ENCODE measurements at regions not wholly inside any gene's neighbourhood (a gene's known extent, or its start where the extent isn't known, plus 50 kb on each side); places are given as distances from the start of the nearest gene placed in this dataset.

DNA sequence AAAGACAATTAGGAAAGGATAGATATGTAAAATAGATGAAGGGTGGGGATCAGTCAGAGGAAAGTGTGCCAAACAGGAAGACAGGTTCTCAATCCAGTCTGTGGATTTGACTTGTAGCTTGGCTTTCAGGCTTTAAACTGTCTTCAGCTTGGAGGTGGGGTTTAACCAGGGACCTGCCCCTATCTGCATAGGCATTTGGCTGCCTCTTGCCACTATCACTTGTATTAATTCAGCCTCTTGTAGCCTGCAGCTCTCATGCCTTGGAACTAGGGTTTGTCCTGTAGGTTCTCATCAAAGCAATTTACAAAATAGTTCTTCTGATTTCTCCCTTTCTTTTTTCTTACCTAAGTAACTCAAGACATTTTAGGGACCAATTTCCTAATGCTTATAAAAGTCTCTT, 88.8 kb upstream of the PAXBP1 start:
- Histone ChIP-seq H3K36me3 (ENCODE audit: control insufficient read depth, insufficient read depth, low read length) (no peaks in the 10 kb centered on the region), H3K27ac (ENCODE audit: insufficient read depth, low read length) (no peak overlapping the region), H3K9me1 (ENCODE audit: insufficient read depth, low read length) (no peaks in the 10 kb centered on the region), H3K4me2 (ENCODE audit: low read depth, low read length) (no peak overlapping the region), H3K4me3 (ENCODE audit: insufficient read depth, low read depth, low read length) (no peak overlapping the region), H3K14ac (replicated peaks; ENCODE audit: low read depth, low read length) (no peak overlapping the region), H3K9me3 (ENCODE audit: control insufficient read depth, insufficient read depth, low read length) (no peaks in the 10 kb centered on the region; the same call in 1 of the 2 replicates), H2BK15ac (ENCODE audit: low read depth, low read length) (no peak overlapping the region), H3K56ac (ENCODE audit: extremely low read depth, insufficient read depth, low read length) (no peak overlapping the region), H3K4me1 (ENCODE audit: control insufficient read depth, insufficient read depth, low read length) (no peaks in the 10 kb centered on the region), H4K8ac (ENCODE audit: low read depth in 2 of 2, low read length in 2 of 2) (no peak overlapping the region), H2AFZ (replicated peaks; ENCODE audit: low read length, poor library complexity) (no peak overlapping the region), H3K9ac (ENCODE audit: low read depth, low read length) (no peak overlapping the region), H3K23ac (ENCODE audit: low read depth, low read length) (no peak overlapping the region), H3K27me3 (ENCODE audit: control insufficient read depth, insufficient read depth, low read length) (no peaks in the 10 kb centered on the region; the same call in 1 of the 2 replicates), H4K5ac (ENCODE audit: low read depth, low read length) (no peak overlapping the region), H2BK5ac (ENCODE audit: low read depth, low read length, poor library complexity, severe bottlenecking) (no peak overlapping the region), H2BK120ac (ENCODE audit: low read depth, low read length) (no peak overlapping the region), H2AK5ac (ENCODE audit: low read depth, low read length) (no peak overlapping the region), H3K4ac (ENCODE audit: low read depth, low read length) (no peak overlapping the region), H4K20me1 (ENCODE audit: insufficient read depth, low read length) (no peaks in the 10 kb centered on the region), H3K79me1 (ENCODE audit: low read depth in 1 of 2, low read length in 2 of 2) (no peaks in the 10 kb centered on the region), H3K18ac (ENCODE audit: low read depth, low read length) (no peak overlapping the region), H4K91ac (ENCODE audit: insufficient read depth, low read depth, low read length) (no peak overlapping the region), H2AK9ac (replicated peaks; ENCODE audit: low read depth, low read length, poor library complexity) (no peak overlapping the region), H2BK20ac (ENCODE audit: low read depth, low read length) (no peak overlapping the region)
- DNase-seq (no peak), ATAC-seq (ENCODE audit: low read depth) (no peak)
- intact Hi-C loops (cut with micrococcal nuclease): no loop called here
- in situ Hi-C loops (cut with MboI; ENCODE audit: low sequenced_read_pairs): no loop called here
- no TSS peak for BruUV-seq (replicated peaks)
- TF ChIP-seq RAD21 (IDR thresholded peaks at IDR 0.05; ENCODE audit: low read length) (no peak), MAZ (IDR thresholded peaks at IDR 0.05; ENCODE audit: borderline replicate concordance, low read depth, low read length) (no peak), MXI1 (IDR thresholded peaks at IDR 0.05; ENCODE audit: borderline replicate concordance, low read depth, low read length) (no peak), POLR2A (IDR thresholded peaks at IDR 0.05; ENCODE audit: low read depth, low read length) (no peak), SMC3 (IDR thresholded peaks at IDR 0.05; ENCODE audit: low read depth, low read length) (no peak), NFE2L2 (IDR thresholded peaks at IDR 0.05; ENCODE audit: low read depth, low read length) (no peak), BHLHE40 (IDR thresholded peaks at IDR 0.05; ENCODE audit: low read depth, low read length) (no peak), RCOR1 (IDR thresholded peaks at IDR 0.05; ENCODE audit: insufficient replicate concordance, low read length) (no peak), CEBPB (IDR thresholded peaks at IDR 0.05; ENCODE audit: low read depth, low read length) (no peak), MAFK (IDR thresholded peaks at IDR 0.05; ENCODE audit: low read depth, low read length) (no peak), CHD1 (IDR thresholded peaks at IDR 0.05; ENCODE audit: low read depth, low read length) (no peak)
- TF ChIP-seq, protein P1, sequence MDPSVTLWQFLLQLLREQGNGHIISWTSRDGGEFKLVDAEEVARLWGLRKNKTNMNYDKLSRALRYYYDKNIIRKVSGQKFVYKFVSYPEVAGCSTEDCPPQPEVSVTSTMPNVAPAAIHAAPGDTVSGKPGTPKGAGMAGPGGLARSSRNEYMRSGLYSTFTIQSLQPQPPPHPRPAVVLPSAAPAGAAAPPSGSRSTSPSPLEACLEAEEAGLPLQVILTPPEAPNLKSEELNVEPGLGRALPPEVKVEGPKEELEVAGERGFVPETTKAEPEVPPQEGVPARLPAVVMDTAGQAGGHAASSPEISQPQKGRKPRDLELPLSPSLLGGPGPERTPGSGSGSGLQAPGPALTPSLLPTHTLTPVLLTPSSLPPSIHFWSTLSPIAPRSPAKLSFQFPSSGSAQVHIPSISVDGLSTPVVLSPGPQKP (IDR thresholded peaks at IDR 0.05; ENCODE audit: borderline replicate concordance, low read depth, low read length): no peak
- TF ChIP-seq, protein P2, sequence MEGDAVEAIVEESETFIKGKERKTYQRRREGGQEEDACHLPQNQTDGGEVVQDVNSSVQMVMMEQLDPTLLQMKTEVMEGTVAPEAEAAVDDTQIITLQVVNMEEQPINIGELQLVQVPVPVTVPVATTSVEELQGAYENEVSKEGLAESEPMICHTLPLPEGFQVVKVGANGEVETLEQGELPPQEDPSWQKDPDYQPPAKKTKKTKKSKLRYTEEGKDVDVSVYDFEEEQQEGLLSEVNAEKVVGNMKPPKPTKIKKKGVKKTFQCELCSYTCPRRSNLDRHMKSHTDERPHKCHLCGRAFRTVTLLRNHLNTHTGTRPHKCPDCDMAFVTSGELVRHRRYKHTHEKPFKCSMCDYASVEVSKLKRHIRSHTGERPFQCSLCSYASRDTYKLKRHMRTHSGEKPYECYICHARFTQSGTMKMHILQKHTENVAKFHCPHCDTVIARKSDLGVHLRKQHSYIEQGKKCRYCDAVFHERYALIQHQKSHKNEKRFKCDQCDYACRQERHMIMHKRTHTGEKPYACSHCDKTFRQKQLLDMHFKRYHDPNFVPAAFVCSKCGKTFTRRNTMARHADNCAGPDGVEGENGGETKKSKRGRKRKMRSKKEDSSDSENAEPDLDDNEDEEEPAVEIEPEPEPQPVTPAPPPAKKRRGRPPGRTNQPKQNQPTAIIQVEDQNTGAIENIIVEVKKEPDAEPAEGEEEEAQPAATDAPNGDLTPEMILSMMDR (conservative IDR thresholded peaks at IDR 0.05; ENCODE audit: low read depth, low read length): no peak
- TF ChIP-seq, protein P3, sequence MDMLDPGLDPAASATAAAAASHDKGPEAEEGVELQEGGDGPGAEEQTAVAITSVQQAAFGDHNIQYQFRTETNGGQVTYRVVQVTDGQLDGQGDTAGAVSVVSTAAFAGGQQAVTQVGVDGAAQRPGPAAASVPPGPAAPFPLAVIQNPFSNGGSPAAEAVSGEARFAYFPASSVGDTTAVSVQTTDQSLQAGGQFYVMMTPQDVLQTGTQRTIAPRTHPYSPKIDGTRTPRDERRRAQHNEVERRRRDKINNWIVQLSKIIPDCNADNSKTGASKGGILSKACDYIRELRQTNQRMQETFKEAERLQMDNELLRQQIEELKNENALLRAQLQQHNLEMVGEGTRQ (IDR thresholded peaks at IDR 0.05; ENCODE audit: low read depth, low read length): no peak
- dilution Hi-C loops (cut with HindIII; ENCODE audit: low sequenced_read_pairs, unreplicated experiment): no loop called here
- ChIA-PET CTCF (interaction anchor here (0.6 kb wide), 1 partner anchor 585 kb away, joined by 10 read pairs; no protein-coding TSS in a partner anchor), POLR2A (ENCODE audit: unreplicated experiment) (no interaction called here)

Measured in IMR-90 (cell line).